COLO668 (cell line): ENCODE measurements at regions not wholly inside any gene's neighbourhood (a gene's known extent, or its start where the extent isn't known, plus 50 kb on each side); places are given as distances from the start of the nearest gene placed in this dataset.

Source experiments
- DNase-seq: peaks from one replicate; lab custom pipeline; 2025; ENCODE audit not compliant: unreplicated experiment; lab: John Stamatoyannopoulos, UW

GRCh38 chr15:25981114-25981513 is 118.0 kb upstream of the ATP10A start:
- DNase-seq = no peak

- DNase-seq = no peak
Measured at GRCh38 chr15:25972141-25972675, 109.1 kb upstream of the ATP10A start.

DNA sequence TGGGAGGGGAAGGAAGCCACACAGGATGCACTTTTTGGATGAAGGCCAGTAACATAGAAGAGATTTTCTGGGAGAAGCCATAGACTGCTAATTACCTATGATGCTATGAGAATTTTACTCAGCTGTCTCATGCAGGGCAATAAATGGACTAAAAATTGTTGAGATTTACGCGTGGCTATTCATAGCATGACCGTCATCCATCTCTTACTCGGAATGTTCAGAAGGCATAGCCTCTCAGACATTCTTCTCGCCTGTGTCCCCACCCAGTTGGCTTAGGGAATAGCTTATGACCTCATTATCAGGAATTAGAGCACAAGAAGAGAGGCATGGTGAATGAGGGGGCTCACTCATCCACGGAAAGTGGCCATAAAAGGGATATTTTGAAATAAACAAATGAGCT is 107.9 kb upstream of the ATP10A start:
- DNase-seq = no peak

- no peak for DNase-seq
Measured at GRCh38 chr15:25969886-25970285, 106.8 kb upstream of the ATP10A start.

- DNase-seq = no peak
Measured at GRCh38 chr15:25967116-25967515, 104.0 kb upstream of the ATP10A start.

- no peak for DNase-seq
Measured at GRCh38 chr15:25965326-25965725, 102.2 kb upstream of the ATP10A start.

- DNase-seq = no peak
Measured at GRCh38 chr15:25960273-25960672, 97.1 kb upstream of the ATP10A start.

- no peak for DNase-seq
Measured at GRCh38 chr15:25959100-25959499, 96.0 kb upstream of the ATP10A start.

GRCh38 chr15:25955628-25956027 is 92.5 kb upstream of the ATP10A start:
- DNase-seq = no peak

- DNase-seq = no peak
Measured at GRCh38 chr15:25954398-25954797, 91.3 kb upstream of the ATP10A start.

DNA sequence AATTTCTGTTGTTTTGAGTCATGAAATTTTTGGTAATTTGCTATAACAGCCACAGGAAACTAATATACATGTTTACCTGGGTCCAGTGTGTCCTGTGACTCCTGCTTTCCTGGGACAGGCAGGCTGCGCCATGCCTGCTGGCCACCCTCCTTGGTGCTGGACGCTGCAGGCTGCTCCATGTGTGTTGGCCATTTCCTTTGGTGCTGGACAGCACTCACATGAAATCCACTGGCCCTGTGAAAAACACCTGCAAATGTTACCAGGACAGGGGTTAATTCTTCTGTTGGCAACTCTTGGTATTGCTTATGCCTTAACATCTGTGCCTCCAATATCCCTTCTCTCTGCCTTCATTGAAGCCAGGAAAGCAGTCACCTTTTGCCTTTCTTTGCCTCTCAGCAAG is 86.9 kb upstream of the ATP10A start:
- DNase-seq = no peak

DNA sequence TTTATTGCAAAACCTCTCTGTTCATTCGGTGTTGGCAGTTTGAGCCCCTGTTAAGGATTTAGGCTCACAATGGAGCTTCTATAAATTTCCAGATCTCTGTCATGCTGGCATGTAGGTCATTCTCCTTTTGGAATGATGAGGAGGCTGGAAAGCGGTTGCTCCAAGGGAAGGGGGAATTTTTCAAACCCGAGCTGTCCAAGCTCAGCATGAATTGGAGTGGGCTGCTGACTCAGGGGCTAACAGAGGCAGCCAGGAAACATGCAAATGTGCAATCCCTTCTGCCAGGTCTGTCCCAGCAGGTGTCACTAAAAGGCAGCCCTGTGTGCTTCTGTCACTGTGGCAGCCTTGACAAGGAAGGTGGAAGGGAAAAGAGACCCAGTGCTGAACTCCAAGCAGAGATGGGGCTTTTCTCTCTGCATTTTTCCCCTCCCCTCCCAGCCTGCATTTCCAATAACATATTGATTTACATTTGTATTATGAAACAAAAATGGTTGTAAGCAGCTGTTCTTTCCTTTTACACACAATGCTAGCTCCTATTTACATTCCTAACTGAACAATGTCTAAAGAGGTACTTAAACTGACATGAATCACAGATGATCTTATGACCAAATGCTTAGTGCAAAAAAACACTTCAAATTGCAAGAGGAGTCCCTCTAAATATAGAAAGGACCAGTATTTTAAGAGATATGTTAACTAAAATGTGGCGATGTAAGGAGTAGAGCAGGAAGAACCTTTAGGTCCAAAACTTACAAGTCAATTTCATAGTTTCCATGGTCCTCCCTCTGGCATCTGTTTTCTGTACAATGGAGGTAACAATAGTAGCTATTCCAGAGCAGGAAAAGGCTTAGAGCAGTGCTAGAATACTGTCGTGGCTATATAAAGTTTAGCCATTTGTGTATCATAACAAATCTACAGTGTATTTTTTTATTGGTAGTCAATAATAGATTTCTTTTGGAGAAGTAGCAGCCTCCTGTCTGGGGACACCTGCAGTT is 84.5 kb upstream of the ATP10A start:
- peak; percentile 67 for DNase-seq

DNA sequence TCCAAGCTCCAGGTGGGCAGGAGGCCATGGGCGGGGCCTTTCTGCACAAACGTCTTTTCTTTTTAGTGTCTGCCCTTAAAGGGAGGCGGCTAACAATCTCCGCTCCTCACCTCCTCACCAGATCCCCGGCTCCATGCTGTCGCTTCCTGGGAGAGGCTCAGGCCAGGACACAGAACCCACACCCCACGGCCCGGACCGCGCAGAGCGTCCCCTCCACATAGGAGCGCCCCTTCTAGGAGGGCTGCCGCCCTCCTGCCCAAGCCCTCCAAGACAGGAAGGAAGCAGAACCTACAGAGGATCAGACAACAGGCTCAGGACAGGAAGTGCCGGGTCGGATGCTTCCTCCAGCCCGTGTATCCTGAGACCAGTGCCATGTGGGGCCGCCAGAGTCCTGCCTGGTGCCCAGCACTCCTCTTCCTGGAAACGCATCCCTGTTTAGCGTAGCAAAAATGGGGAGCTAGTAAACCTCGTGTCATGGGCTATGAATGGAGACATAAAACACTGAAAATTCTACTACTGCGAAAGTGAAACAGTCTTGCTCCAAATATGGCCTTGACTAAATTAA is 83.2 kb upstream of the ATP10A start:
- DNase-seq = peak; percentile 5

GRCh38 chr15:25944386-25944785 is 81.3 kb upstream of the ATP10A start:
- no peak for DNase-seq

GRCh38 chr15:25943831-25944230 is 80.7 kb upstream of the ATP10A start:
- no peak for DNase-seq

DNA sequence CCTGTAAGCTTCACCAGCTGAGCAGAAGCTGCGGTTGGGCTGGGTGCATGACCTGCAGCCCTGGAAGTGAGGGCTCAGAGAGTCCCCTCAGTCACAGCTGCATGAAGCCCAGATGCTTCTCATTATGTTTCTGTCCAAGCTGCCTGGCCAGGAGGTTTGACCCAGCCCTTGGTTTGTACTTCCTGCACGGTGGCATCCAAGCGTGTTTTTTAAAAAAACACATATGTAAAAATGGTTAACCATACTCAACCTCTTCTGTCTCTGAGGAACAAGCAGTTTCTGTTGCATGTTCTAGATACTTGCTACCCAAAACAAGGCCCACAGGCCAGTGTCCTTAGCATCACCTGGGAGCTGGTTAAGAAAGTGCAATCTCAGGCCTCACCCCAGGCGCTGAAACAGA is 76.0 kb upstream of the ATP10A start:
- DNase-seq = no peak

DNA sequence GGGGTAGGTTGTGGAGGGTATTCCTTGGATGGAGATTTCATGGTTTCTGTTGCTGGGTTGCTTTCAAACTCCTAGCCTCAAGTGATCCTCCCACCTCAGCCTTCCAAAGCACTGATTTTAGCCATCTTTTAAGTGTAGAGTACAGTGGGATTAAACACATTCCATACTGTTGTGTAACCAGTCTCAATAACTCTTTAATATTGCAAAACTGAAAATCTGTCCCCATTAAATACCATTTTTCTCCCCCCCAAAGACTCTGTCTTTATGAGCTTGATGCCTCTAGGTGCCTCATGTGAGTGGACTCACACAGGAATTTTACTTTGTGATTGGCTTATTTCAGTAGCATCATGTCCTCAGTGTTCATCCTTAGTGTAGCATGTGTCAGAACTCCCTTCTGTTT is 74.7 kb upstream of the ATP10A start:
- DNase-seq = no peak

GRCh38 chr15:25936004-25936403 is 72.9 kb upstream of the ATP10A start:
- DNase-seq = no peak

DNA sequence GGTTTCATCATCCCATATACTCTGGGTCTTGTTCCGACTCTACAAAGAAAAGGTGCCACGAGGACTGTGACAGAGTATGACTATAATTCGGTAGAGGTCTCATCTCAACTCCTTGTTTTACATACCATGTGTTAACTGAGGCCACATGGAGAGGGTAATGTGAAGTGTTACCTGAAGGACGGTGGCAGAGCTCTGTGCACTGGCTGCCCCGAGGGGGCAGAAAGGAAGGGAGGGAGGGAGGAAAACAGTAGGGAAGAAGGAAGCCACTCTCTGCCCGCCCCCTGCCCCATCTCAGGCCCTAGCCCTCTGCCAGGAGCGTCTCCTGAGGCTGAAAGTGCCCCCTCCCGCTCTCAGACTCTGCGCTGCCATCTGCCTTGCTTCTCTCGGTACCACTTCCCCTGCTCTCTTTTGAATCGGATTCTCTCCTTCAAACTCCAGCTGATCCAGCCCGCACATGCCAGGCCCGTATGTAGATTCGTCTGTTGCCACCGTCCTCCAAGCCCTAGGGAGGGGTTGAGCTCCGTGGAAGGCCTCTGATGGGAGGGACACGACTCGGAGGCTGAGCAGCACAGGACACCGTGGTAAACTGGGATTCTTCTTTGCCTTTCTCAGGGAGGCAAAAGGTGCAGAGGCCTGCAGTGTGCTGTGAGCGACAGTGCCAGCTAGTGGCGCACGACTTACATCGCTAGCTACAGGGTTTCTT is 70.5 kb upstream of the ATP10A start:
- DNase-seq = peak; percentile 32

DNA sequence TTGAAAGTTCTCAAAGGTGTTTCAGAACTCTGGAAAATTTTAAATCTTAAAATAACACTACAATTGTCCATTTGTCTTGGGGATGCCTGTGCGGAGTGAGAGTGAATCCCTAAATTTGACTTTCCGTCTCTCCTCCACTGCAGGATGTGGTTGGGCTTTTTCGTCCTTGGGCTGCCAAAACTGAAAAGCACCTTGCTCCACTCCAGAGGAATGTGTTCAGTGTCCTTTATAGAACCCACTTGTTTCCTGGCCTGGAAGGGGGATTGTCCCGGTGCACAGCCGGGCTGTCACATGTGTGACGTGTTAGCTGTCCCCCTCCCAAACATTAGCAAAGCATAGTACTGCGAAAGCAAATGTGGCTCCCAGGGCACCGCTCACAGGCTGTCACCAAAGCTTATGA is 69.6 kb upstream of the ATP10A start:
- no peak for DNase-seq

- no peak for DNase-seq
Measured at GRCh38 chr15:25931851-25932250, 68.7 kb upstream of the ATP10A start.

- DNase-seq = no peak
Measured at GRCh38 chr15:25930931-25931330, 67.8 kb upstream of the ATP10A start.
